A549 (cell line): ENCODE measurements at regions not wholly inside any gene's neighbourhood (a gene's known extent, or its start where the extent isn't known, plus 50 kb on each side); places are given as distances from the start of the nearest gene placed in this dataset.
A peak's percentile ranks its signal among the peaks of the same experiment; 100 is the strongest.

Source experiments
- ATAC-seq, 2 experiments: fragments of 200-7000 bp in 1 of 2; fragments of >200 bp in 1 of 2; cut with Nextera tagmentation in 1 of 2; cut with Tn5 transposase in 1 of 2; 3 replicates each; pipeline versions ENCODE4 v1.8.0 to v1.9.1; 2018 to 2020; ENCODE audit warnings: mild to moderate bottlenecking in 1 of 2, moderate library complexity in 1 of 2
- CTCF ChIA-PET: fragments of 300-600 bp; sonication (Branson Sonifier 250); formaldehyde crosslinking; extraction: SDS; loops from one replicate; lab custom pipeline; 2021; ENCODE audit warnings: antibody characterized with exemption, inconsistent platforms; lab: Yijun Ruan, JAX
- POLR2A ChIA-PET: fragments of 350-600 bp; formaldehyde crosslinking; extraction: SDS; loops from one replicate; lab custom pipeline; 2021; ENCODE audit warnings: antibody characterized with exemption, inconsistent platforms; lab: Yijun Ruan, JAX
- DNase-seq, 2 experiments: peaks; one replicate each; pipeline versions ENCODE4 v3.0.0 to v3.0.0-alpha.2; 2011 to 2016; ENCODE audit warnings: low read depth in 1 of 2, low spot score in 1 of 2
- FAIRE-seq: peaks from 2 replicates; lab custom pipeline; 2011; peaks lifted over from hg19 to GRCh38; lab: Jason Lieb, UNC
- H3K27ac ChIP-seq, 2 experiments: fragments of >200 bp; sonication (Bioruptor Twin); formaldehyde crosslinking; 3 replicates each; pipeline ENCODE4 v1.5.1; 2016 to 2017
- H3K4me1 ChIP-seq: fragments of >200 bp; sonication (Bioruptor Twin); formaldehyde crosslinking; 3 replicates; pipeline ENCODE4 v1.6.1; 2016
- H3K4me2 ChIP-seq: fragments of >200 bp; sonication (Bioruptor Twin); formaldehyde crosslinking; 3 replicates; pipeline ENCODE4 v1.6.1; 2016
- H3K4me3 ChIP-seq: fragments of >200 bp; sonication (Bioruptor Twin); formaldehyde crosslinking; 3 replicates; pipeline ENCODE4 v1.5.1; 2016
- H3K9me3 ChIP-seq: fragments of >200 bp; sonication (Bioruptor Twin); formaldehyde crosslinking; 3 replicates; pipeline ENCODE4 v1.6.1; 2016
- CBX2 ChIP-seq: fragments of 200-600 bp; sonication (generic); IDR thresholded peaks from 2 replicates; pipeline ENCODE4 v1.6.1; 2016; ENCODE audit warnings: low read depth, mild to moderate bottlenecking, borderline replicate concordance
- CBX8 ChIP-seq: fragments of 200-600 bp; sonication (generic); IDR thresholded peaks from 2 replicates; pipeline ENCODE4 v1.6.1; 2016
- CEBPB ChIP-seq, 2 experiments: fragments of >200 bp in 1 of 2; sonication (Bioruptor Twin) in 1 of 2; formaldehyde crosslinking in 1 of 2; IDR thresholded peaks; 2 replicates each; pipeline ENCODE4 v1.6.1; 2012 to 2016
- EP300 ChIP-seq, 2 experiments: fragments of >200 bp; sonication (Bioruptor Twin); formaldehyde crosslinking; IDR thresholded peaks; 2 replicates in 1 of 2; 3 replicates in 1 of 2; pipeline ENCODE4 v1.6.1; 2016 to 2017
- FOSB ChIP-seq: fragments of 250-450 bp; sonication (Bioruptor Pico); IDR thresholded peaks from 2 replicates; pipeline ENCODE4 v1.5.0; 2020; ENCODE audit warnings: mild to moderate bottlenecking, moderate library complexity
- FOSL2 ChIP-seq, 2 experiments: fragments of 450-650 bp in 1 of 2; fragments of >200 bp in 1 of 2; sonication (Bioruptor Twin) in 1 of 2; formaldehyde crosslinking; IDR thresholded peaks; 2 replicates each; pipeline versions ENCODE4 v1.5.0 to v1.6.1; 2016 to 2020; ENCODE audit warnings: mild to moderate bottlenecking in 1 of 2, moderate library complexity in 1 of 2
- FOXS1 ChIP-seq: fragments of 250-450 bp; sonication (Bioruptor Pico); IDR thresholded peaks from 2 replicates; pipeline ENCODE4 v1.5.0; 2020; ENCODE audit warnings: mild to moderate bottlenecking, moderate library complexity
- JUN ChIP-seq, 2 experiments: fragments of >200 bp; sonication (Bioruptor Twin); formaldehyde crosslinking; IDR thresholded peaks; 2 replicates in 1 of 2; 3 replicates in 1 of 2; pipeline ENCODE4 v1.6.1; 2016 to 2017
- JUNB ChIP-seq: fragments of >200 bp; sonication (Bioruptor Twin); formaldehyde crosslinking; IDR thresholded peaks from 2 replicates; pipeline ENCODE4 v1.6.1; 2016
- KDM1A ChIP-seq: fragments of 200-600 bp; sonication (generic); IDR thresholded peaks from 2 replicates; pipeline ENCODE4 v1.6.1; 2016; ENCODE audit warnings: low read depth, mild to moderate bottlenecking
- KDM5A ChIP-seq: fragments of 200-600 bp; sonication (generic); IDR thresholded peaks from 2 replicates; pipeline ENCODE4 v1.6.1; 2016; ENCODE audit warnings: antibody characterized with exemption, mild to moderate bottlenecking
- NFE2L2 ChIP-seq: fragments of 150-350 bp; conservative IDR thresholded peaks from 2 replicates; pipeline ENCODE4 v1.6.1; 2014; ENCODE audit warnings: low read length
- NPAS2 ChIP-seq: fragments of 250-450 bp; sonication (Bioruptor Pico); IDR thresholded peaks from 2 replicates; pipeline ENCODE4 v1.8.0; 2022; ENCODE audit warnings: mild to moderate bottlenecking, moderate library complexity, borderline replicate concordance
- RARB ChIP-seq: fragments of 250-450 bp; sonication (Bioruptor Pico); IDR thresholded peaks from 2 replicates; pipeline ENCODE4 v1.8.0; 2021; ENCODE audit warnings: mild to moderate bottlenecking, moderate library complexity
- RNF2 ChIP-seq: fragments of 200-600 bp; sonication (generic); IDR thresholded peaks from 2 replicates; pipeline ENCODE4 v1.6.1; 2016; ENCODE audit warnings: low read depth, mild to moderate bottlenecking, antibody characterized with exemption, moderate library complexity, borderline replicate concordance
- SMC3 ChIP-seq: fragments of >200 bp; sonication (Bioruptor Twin); formaldehyde crosslinking; IDR thresholded peaks from 3 replicates; pipeline ENCODE4 v1.6.1; 2018; ENCODE audit warnings: inconsistent platforms
- TFCP2L1 ChIP-seq: fragments of 250-450 bp; sonication (Bioruptor Pico); IDR thresholded peaks from 2 replicates; pipeline ENCODE4 v1.5.0; 2021; ENCODE audit warnings: mild to moderate bottlenecking
- ZSCAN20 ChIP-seq: fragments of 250-450 bp; sonication (Bioruptor Pico); IDR thresholded peaks from 2 replicates; pipeline ENCODE4 v1.8.0; 2022; ENCODE audit warnings: mild to moderate bottlenecking, moderate library complexity
- WGBS: methylation state at CpG from one replicate; pipeline ENCODE4 v1.1.6; 2017; ENCODE audit errors: missing lambda C conversion rate; 5-methylcytosine and 5-hydroxymethylcytosine counted together
- TF ChIP-seq, protein P1 (sequence below): fragments of 250-450 bp; sonication (Bioruptor Pico); IDR thresholded peaks from 2 replicates; pipeline ENCODE4 v1.5.0; 2020; ENCODE audit warnings: low read depth, mild to moderate bottlenecking, moderate library complexity
- TF ChIP-seq, protein P2 (sequence below): fragments of >200 bp; sonication (Bioruptor Twin); formaldehyde crosslinking; IDR thresholded peaks from 3 replicates; pipeline ENCODE4 v1.6.1; 2016
- TF ChIP-seq, protein P3 (sequence below): fragments of 200-600 bp; sonication (generic); IDR thresholded peaks from 2 replicates; pipeline ENCODE4 v1.6.1; 2016; ENCODE audit warnings: antibody characterized with exemption, mild to moderate bottlenecking, moderate library complexity
- TF ChIP-seq, protein P4 (sequence below): fragments of >200 bp; sonication (Bioruptor Twin); formaldehyde crosslinking; IDR thresholded peaks from 3 replicates; pipeline ENCODE4 v1.5.1; 2016

DNA sequence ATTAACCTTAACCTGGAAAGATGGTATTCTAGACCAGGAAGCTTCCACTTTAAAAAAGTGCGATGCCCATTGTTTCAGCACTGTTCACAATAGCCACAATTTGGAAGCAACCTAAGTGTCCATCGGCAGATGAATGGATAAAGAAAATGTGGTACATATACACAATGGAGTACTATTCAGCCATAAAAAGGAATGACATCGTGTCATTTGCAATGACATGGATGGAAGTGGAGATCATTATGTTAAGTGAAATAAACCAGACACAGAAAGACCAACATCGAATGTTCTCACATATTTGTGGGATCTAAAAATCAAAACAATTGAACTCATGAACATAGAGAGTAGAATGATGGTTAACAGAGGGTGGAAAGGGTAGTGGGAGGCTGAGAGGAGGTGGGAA is 94.2 kb downstream of the NR2F2 start:
- H3K4me2 ChIP-seq = no peak overlapping the region
- 0 out of 2 replicates have a peak, but pooled peaks have one; percentile 40 for TF ChIP-seq CBX8
- TF ChIP-seq ZSCAN20 (CRISPR knock-in tag) = no peak
- no peak for TF ChIP-seq CBX2
- H3K4me3 ChIP-seq = no peak overlapping the region
- FAIRE-seq = no peak
- POLR2A ChIA-PET = no interaction called here
- no peaks in the 10 kb centered on the region for H3K9me3 ChIP-seq
- ATAC-seq = no peak
- DNase-seq = no peak
- no peak overlapping the region for H3K27ac ChIP-seq
- WGBS = 43% methylated on average over 4 of the region's 4 CpGs
- CTCF ChIA-PET = no interaction called here
- H3K4me1 ChIP-seq = 0 out of 3 replicates have a peak, but pooled peaks cover 4% of the 10 kb centered on the region

DNA sequence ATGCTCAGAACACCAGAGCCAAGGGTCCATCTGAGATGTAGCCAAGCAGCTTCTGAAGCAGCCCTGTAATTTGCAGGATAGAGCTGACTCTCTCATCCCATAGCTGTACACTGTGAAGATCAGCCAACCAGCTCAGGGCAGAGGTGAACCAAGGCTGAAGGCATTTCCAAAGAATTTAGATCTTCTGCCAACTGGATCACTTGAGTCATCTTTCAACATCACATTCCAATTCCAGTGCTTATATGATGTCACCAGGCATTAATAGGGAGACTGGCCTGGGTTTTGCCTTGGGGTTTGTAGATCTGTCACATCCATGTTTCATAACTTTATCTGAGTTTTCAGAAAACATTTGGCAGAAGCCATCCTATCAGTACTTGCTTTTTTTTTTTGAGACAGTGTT is 98.2 kb downstream of the NR2F2 start:
- no peak for FAIRE-seq
- Histone ChIP-seq H3K4me2 (no peak overlapping the region), H3K27ac (no peak overlapping the region), H3K4me3 (no peak overlapping the region), H3K9me3 (no peaks in the 10 kb centered on the region), H3K4me1 (0 out of 3 replicates have a peak, but pooled peaks cover 4% of the 10 kb centered on the region)
- CTCF ChIA-PET = interaction anchor here (0.6 kb wide), 1 partner anchor 1375 kb away, joined by 3 read pairs; no protein-coding TSS in a partner anchor
- TF ChIP-seq CEBPB (IDR thresholded peaks at IDR 0.05) (0 out of 4 replicates have a peak, but pooled peaks of 1 of the 2 experiments have one; percentile 13), FOSB (CRISPR knock-in tag) (no peak), JUNB (no peak), KDM1A (no peak), FOSL2 (IDR thresholded peaks at IDR 0.05) (no peak), FOSL2 (CRISPR knock-in tag; IDR thresholded peaks at IDR 0.05) (peak; percentile 35; the same call in 1 of the 2 replicates), RARB (CRISPR knock-in tag) (no peak)
- TF ChIP-seq, protein P1, sequence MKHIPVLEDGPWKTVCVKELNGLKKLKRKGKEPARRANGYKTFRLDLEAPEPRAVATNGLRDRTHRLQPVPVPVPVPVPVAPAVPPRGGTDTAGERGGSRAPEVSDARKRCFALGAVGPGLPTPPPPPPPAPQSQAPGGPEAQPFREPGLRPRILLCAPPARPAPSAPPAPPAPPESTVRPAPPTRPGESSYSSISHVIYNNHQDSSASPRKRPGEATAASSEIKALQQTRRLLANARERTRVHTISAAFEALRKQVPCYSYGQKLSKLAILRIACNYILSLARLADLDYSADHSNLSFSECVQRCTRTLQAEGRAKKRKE (CRISPR knock-in tag) = no peak
- ATAC-seq = peak; percentile 83 to 92
- peak in 1 of 2 experiments; percentile 50 for DNase-seq
- POLR2A ChIA-PET = no interaction called here

DNA sequence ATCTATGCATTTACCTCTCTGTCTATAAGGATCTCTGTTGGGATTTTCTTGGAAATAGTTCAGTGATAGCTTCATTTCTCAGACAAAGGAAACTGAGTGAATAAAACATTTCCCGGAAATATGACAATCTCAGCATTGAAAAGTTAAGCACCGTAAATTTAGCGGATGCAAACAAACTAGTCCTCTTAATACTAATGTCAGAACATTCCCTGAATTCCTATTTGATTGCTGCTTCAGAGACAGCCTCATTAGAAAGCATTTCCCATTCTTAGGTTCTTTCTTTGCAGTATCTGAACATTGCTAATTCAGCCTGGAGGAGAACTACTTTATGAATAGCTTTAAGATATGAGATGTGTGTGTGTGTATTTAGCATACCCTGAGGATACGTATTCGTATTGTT is 101.3 kb downstream of the NR2F2 start:
- H3K27ac ChIP-seq = no peak overlapping the region
- ChIA-PET POLR2A (no interaction called here), CTCF (no interaction called here)
- no peak overlapping the region for H3K4me2 ChIP-seq
- 25% methylated on average over 5 of the region's 5 CpGs for WGBS
- FAIRE-seq = no peak
- no peak overlapping the region for H3K4me3 ChIP-seq
- TF ChIP-seq FOSL2 (IDR thresholded peaks at IDR 0.05) (no peak), FOSL2 (CRISPR knock-in tag; IDR thresholded peaks at IDR 0.05) (no peak), EP300 (IDR thresholded peaks at IDR 0.05) (no peak), NPAS2 (CRISPR knock-in tag) (no peak), NFE2L2 (no peak), FOXS1 (CRISPR knock-in tag) (no peak), CBX2 (no peak)
- TF ChIP-seq, protein P2, sequence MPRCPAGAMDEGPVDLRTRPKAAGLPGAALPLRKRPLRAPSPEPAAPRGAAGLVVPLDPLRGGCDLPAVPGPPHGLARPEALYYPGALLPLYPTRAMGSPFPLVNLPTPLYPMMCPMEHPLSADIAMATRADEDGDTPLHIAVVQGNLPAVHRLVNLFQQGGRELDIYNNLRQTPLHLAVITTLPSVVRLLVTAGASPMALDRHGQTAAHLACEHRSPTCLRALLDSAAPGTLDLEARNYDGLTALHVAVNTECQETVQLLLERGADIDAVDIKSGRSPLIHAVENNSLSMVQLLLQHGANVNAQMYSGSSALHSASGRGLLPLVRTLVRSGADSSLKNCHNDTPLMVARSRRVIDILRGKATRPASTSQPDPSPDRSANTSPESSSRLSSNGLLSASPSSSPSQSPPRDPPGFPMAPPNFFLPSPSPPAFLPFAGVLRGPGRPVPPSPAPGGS = no peak
- H3K9me3 ChIP-seq = no peaks in the 10 kb centered on the region
- DNase-seq = no peak
- no peak for ATAC-seq
- 0 out of 3 replicates have a peak, but pooled peaks cover 4% of the 10 kb centered on the region for H3K4me1 ChIP-seq

DNA sequence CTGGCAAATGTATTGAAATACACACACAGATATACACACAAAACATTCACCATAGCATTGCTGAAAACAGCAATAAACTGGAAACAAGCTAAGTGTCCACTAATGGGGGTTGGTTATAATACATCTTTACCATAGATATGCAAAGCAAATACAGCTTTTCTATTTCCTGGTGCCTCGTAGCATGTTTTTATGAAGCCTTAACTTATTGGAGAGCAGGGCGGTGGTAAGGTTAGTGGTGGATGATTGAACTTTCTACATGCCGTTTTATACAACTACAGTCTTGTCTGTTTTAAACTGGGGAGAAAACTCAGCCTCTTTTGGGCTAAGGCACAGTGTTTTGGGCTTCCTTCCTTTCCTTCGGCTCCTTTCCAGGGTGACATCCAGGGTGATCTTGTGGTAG is 104.5 kb downstream of the NR2F2 start:
- Histone ChIP-seq H3K27ac (no peak overlapping the region), H3K4me1 (no peaks in the 10 kb centered on the region), H3K4me3 (no peak overlapping the region), H3K9me3 (no peaks in the 10 kb centered on the region), H3K4me2 (no peak overlapping the region)
- DNase-seq = no peak
- 19% methylated on average over 4 of the region's 4 CpGs for WGBS
- ChIA-PET CTCF (interaction anchor here (1.3 kb wide), 1 partner anchor 67 kb away, joined by 3 read pairs; no protein-coding TSS in a partner anchor), POLR2A (no interaction called here)
- no peak for ATAC-seq
- FAIRE-seq = no peak
- TF ChIP-seq, protein P3, sequence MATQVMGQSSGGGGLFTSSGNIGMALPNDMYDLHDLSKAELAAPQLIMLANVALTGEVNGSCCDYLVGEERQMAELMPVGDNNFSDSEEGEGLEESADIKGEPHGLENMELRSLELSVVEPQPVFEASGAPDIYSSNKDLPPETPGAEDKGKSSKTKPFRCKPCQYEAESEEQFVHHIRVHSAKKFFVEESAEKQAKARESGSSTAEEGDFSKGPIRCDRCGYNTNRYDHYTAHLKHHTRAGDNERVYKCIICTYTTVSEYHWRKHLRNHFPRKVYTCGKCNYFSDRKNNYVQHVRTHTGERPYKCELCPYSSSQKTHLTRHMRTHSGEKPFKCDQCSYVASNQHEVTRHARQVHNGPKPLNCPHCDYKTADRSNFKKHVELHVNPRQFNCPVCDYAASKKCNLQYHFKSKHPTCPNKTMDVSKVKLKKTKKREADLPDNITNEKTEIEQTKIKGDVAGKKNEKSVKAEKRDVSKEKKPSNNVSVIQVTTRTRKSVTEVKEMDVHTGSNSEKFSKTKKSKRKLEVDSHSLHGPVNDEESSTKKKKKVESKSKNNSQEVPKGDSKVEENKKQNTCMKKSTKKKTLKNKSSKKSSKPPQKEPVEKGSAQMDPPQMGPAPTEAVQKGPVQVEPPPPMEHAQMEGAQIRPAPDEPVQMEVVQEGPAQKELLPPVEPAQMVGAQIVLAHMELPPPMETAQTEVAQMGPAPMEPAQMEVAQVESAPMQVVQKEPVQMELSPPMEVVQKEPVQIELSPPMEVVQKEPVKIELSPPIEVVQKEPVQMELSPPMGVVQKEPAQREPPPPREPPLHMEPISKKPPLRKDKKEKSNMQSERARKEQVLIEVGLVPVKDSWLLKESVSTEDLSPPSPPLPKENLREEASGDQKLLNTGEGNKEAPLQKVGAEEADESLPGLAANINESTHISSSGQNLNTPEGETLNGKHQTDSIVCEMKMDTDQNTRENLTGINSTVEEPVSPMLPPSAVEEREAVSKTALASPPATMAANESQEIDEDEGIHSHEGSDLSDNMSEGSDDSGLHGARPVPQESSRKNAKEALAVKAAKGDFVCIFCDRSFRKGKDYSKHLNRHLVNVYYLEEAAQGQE = no peak
- TF ChIP-seq KDM5A = no peak
- TF ChIP-seq EP300 (IDR thresholded peaks at IDR 0.05) = no peak
- TF ChIP-seq, protein P1 (CRISPR knock-in tag) = no peak
- TF ChIP-seq, protein P4, sequence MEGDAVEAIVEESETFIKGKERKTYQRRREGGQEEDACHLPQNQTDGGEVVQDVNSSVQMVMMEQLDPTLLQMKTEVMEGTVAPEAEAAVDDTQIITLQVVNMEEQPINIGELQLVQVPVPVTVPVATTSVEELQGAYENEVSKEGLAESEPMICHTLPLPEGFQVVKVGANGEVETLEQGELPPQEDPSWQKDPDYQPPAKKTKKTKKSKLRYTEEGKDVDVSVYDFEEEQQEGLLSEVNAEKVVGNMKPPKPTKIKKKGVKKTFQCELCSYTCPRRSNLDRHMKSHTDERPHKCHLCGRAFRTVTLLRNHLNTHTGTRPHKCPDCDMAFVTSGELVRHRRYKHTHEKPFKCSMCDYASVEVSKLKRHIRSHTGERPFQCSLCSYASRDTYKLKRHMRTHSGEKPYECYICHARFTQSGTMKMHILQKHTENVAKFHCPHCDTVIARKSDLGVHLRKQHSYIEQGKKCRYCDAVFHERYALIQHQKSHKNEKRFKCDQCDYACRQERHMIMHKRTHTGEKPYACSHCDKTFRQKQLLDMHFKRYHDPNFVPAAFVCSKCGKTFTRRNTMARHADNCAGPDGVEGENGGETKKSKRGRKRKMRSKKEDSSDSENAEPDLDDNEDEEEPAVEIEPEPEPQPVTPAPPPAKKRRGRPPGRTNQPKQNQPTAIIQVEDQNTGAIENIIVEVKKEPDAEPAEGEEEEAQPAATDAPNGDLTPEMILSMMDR = no peak
- no peak for TF ChIP-seq SMC3
- TF ChIP-seq TFCP2L1 (CRISPR knock-in tag) = no peak
- no peak for TF ChIP-seq CBX8
- TF ChIP-seq JUN (IDR thresholded peaks at IDR 0.05) = no peak
- TF ChIP-seq RNF2 = no peak
